ENCODE measurements at regions not wholly inside any gene's neighbourhood (a gene's known extent, or its start where the extent isn't known, plus 50 kb on each side); places are given as distances from the start of the nearest gene placed in this dataset.

DNA sequence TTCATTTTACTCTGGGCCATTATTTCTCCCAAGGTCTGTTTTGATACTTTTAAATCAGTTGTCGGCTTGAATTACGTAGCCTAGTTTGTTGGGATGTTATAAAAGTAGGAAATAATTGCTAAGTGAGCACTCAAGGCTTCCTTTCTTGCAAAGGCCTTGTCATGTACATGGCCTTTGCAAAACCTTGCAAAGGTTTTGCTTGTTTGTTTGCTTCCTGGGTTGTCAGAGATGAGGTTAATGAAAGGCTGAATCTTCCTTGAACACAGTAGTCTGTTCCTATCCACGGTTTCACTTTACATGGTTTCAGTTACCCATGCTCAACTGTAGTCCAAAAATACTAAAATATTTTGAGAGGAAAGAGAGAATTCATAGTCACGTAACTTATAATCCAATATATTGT is 113.5 kb downstream of the NAA11 start:
- Mint-ChIP-seq H3K36me3 (ENCODE audit: low read depth) (no peaks in the 10 kb centered on the region), H3K4me3 (no peak overlapping the region), H3K4me1 (peaks cover 3% of the 10 kb centered on the region), H3K9me3 (no peaks in the 10 kb centered on the region), H3K27ac (no peak overlapping the region), H3K27me3 (no peaks in the 10 kb centered on the region)
- intact Hi-C loops (cut with micrococcal nuclease), result no loop called here
- ATAC-seq (ENCODE audit: low read depth) (no peak), DNase-seq (no peak)
- ChIA-PET POLR2A (no interaction called here), CTCF (no interaction called here)
- TF ChIP-seq CTCF (IDR thresholded peaks at IDR 0.05), result no peak

- TF ChIP-seq CTCF (IDR thresholded peaks at IDR 0.05), result no peak
- Mint-ChIP-seq H3K4me1 (peaks cover 3% of the 10 kb centered on the region), H3K9me3 (peaks cover 4% of the 10 kb centered on the region), H3K27ac (no peak overlapping the region), H3K4me3 (no peak overlapping the region), H3K36me3 (ENCODE audit: low read depth) (no peaks in the 10 kb centered on the region), H3K27me3 (no peaks in the 10 kb centered on the region)
- ATAC-seq (ENCODE audit: low read depth), result no peak
- POLR2A ChIA-PET, result no interaction called here
- DNase-seq, result no peak
- CTCF ChIA-PET, result no interaction called here
- intact Hi-C loops (cut with micrococcal nuclease), result no loop called here
These were observed 114.4 kb downstream of the NAA11 start for GRCh38 chr4:79211490-79211889.

GRCh38 chr4:79210636-79211049 is 115.2 kb downstream of the NAA11 start:
- peaks cover 3% of the 10 kb centered on the region for H3K4me1 Mint-ChIP-seq

GRCh38 chr4:79209822-79210635 is 115.8 kb downstream of the NAA11 start:
- POLR2A ChIA-PET, result no interaction called here
- no peak for TF ChIP-seq CTCF (IDR thresholded peaks at IDR 0.05)
- CTCF ChIA-PET, result no interaction called here
- ATAC-seq (ENCODE audit: low read depth), result no peak
- no peaks in the 10 kb centered on the region for H3K36me3 Mint-ChIP-seq (ENCODE audit: low read depth)
- H3K27ac Mint-ChIP-seq, result no peak overlapping the region
- H3K9me3 Mint-ChIP-seq, result peaks cover 11% of the 10 kb centered on the region
- no peaks in the 10 kb centered on the region for H3K27me3 Mint-ChIP-seq
- no peak for DNase-seq
- H3K4me3 Mint-ChIP-seq, result no peak overlapping the region
- intact Hi-C loops (cut with micrococcal nuclease), result no loop called here
- peaks cover 3% of the 10 kb centered on the region for H3K4me1 Mint-ChIP-seq

More at GRCh38 chr4:79210636-79211049, 115.2 kb downstream of the NAA11 start:
- Mint-ChIP-seq H3K27ac (no peak overlapping the region), H3K9me3 (peaks cover 11% of the 10 kb centered on the region), H3K4me3 (no peak overlapping the region), H3K36me3 (ENCODE audit: low read depth) (no peaks in the 10 kb centered on the region), H3K27me3 (no peaks in the 10 kb centered on the region)
- ATAC-seq (ENCODE audit: low read depth) (no peak), DNase-seq (no peak)
- CTCF ChIA-PET, result no interaction called here
- TF ChIP-seq CTCF (IDR thresholded peaks at IDR 0.05), result no peak
- intact Hi-C loops (cut with micrococcal nuclease), result no loop called here
- POLR2A ChIA-PET, result no interaction called here

DNA sequence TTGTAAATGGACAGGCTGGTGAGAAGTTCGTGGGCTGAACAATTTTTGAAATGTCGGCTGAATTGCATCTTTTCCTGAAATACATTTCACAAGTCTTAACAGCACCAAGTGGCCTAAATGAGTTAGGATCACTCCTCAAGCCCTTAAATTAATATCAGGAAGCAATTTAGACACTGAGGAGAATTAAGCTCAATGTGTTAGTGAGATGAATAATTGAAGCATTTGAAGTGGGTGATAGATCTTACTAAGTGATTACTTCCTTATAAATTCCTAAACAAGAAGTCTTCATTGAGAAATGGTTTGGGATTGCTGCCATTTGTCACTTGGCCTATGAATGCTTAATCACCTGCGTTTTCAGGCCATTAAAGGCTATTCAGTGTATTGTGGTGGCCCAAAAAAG is 116.8 kb downstream of the NAA11 start:
- Mint-ChIP-seq H3K27me3 (no peaks in the 10 kb centered on the region), H3K36me3 (ENCODE audit: low read depth) (no peaks in the 10 kb centered on the region), H3K27ac (no peak overlapping the region), H3K4me3 (no peak overlapping the region), H3K9me3 (peaks cover 11% of the 10 kb centered on the region), H3K4me1 (peaks cover 3% of the 10 kb centered on the region)
- ChIA-PET POLR2A (no interaction called here), CTCF (no interaction called here)
- intact Hi-C loops (cut with micrococcal nuclease), result no loop called here
- ATAC-seq (ENCODE audit: low read depth) (no peak), DNase-seq (no peak)
- TF ChIP-seq CTCF (IDR thresholded peaks at IDR 0.05), result no peak
